Suprapubic skin (tissue), 3 donors: ENCODE measurements at regions not wholly inside any gene's neighbourhood (a gene's known extent, or its start where the extent isn't known, plus 50 kb on each side); places are given as distances from the start of the nearest gene placed in this dataset.
"Not testable (repeated sequence)": the region's sequence is repeated elsewhere in the genome, so short reads cannot be mapped to it uniquely, and the experiment has no call there.

ENCODE experiments used
- POLR2AphosphoS5 ChIP-seq, 3 donors: sonication (generic); formaldehyde crosslinking; IDR thresholded peaks; one replicate each; pipeline ENCODE4 v1.6.1; 2017; ENCODE audit warnings: antibody characterized with exemption in 3 of 3
- TF ChIP-seq, protein P1 (sequence below), 2 donors: fragments of 200-600 bp in 1 of 2; fragments of 450-650 bp in 1 of 2; sonication (generic) in 1 of 2; IDR thresholded peaks; one replicate each; pipeline ENCODE4 v1.5.1; 2016 to 2019; ENCODE audit warnings: antibody characterized with exemption in 2 of 2, mild to moderate bottlenecking in 1 of 2, moderate library complexity in 1 of 2

GRCh38 chr11:71723991-71724390 is 109.0 kb upstream of the DEFB108B start:
- TF ChIP-seq POLR2AphosphoS5 (IDR thresholded peaks at IDR 0.05), result not testable (repeated sequence)
- TF ChIP-seq, protein P1, sequence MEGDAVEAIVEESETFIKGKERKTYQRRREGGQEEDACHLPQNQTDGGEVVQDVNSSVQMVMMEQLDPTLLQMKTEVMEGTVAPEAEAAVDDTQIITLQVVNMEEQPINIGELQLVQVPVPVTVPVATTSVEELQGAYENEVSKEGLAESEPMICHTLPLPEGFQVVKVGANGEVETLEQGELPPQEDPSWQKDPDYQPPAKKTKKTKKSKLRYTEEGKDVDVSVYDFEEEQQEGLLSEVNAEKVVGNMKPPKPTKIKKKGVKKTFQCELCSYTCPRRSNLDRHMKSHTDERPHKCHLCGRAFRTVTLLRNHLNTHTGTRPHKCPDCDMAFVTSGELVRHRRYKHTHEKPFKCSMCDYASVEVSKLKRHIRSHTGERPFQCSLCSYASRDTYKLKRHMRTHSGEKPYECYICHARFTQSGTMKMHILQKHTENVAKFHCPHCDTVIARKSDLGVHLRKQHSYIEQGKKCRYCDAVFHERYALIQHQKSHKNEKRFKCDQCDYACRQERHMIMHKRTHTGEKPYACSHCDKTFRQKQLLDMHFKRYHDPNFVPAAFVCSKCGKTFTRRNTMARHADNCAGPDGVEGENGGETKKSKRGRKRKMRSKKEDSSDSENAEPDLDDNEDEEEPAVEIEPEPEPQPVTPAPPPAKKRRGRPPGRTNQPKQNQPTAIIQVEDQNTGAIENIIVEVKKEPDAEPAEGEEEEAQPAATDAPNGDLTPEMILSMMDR (IDR thresholded peaks at IDR 0.05), result not testable (repeated sequence)
